ENCODE measurements at regions not wholly inside any gene's neighbourhood (a gene's known extent, or its start where the extent isn't known, plus 50 kb on each side); places are given as distances from the start of the nearest gene placed in this dataset.
"Not testable (repeated sequence)": the region's sequence is repeated elsewhere in the genome, so short reads cannot be mapped to it uniquely, and the experiment has no call there.

DNA sequence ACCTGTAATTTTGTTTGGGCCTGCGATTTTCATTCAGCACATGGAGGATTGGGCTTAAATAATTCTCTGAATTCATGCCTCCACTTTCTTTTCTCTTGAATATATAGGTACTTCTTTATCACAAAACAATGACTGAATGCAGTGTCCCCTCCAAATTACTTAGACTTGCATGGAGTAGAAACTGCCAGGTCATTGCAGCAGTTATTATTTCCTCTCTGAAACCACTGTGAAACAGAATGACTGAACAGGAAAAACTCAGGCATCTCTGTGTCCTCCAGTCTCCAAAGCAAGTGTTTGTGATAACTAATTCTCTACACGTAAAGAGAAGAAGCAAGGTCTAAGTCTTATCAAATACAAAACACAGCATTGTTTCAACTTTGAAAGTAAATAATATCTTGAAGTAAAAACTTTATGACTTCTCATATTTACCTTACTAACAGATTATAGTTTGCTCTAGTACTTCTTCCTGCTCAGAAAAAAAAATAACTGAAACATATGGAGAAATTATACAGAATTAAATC is 144.5 kb upstream of the DIAPH2 start:
- WGBS (ENCODE audit: extremely low coverage, insufficient coverage, low lambda C conversion rate), result no CpG with 5 or more reads among the region's 2 CpGs
- H3K9ac ChIP-seq (ENCODE audit: low read length), result no peak overlapping the region
- no peak overlapping the region for H3K4ac ChIP-seq (ENCODE audit: low read depth, low read length)
- no peak overlapping the region for H3K56ac ChIP-seq (ENCODE audit: low read length)
- H3K27me3 ChIP-seq (ENCODE audit: insufficient read depth, low read length, poor library complexity), result no peaks in the 10 kb centered on the region
- no peak overlapping the region for H3K23ac ChIP-seq (ENCODE audit: low read length)
- H3K79me2 ChIP-seq (ENCODE audit: control insufficient read depth, insufficient read depth, low read length), result no peaks in the 10 kb centered on the region
- no peak overlapping the region for H3K27ac ChIP-seq (ENCODE audit: low read depth, low read length)
- no peak overlapping the region for H4K5ac ChIP-seq (ENCODE audit: low read length)
- H2BK15ac ChIP-seq (replicated peaks; ENCODE audit: low read depth), result no peak overlapping the region
- H2BK5ac ChIP-seq (ENCODE audit: low read length), result no peak overlapping the region
- no peak overlapping the region for H4K8ac ChIP-seq (ENCODE audit: low read depth, low read length)
- no peak overlapping the region for H2BK120ac ChIP-seq (ENCODE audit: low read depth, low read length)
- H3K4me2 ChIP-seq (ENCODE audit: low read length), result no peak overlapping the region
- no peak overlapping the region for H3K4me3 ChIP-seq (ENCODE audit: low read length)
- no peaks in the 10 kb centered on the region for H3K79me1 ChIP-seq (ENCODE audit: low read length)
- H2AK5ac ChIP-seq (ENCODE audit: low read length), result no peak overlapping the region
- H3K18ac ChIP-seq (ENCODE audit: low read length), result no peak overlapping the region
- DNase-seq, result no peak
- no peaks in the 10 kb centered on the region for H3K36me3 ChIP-seq (ENCODE audit: control insufficient read depth, insufficient read depth, low read length)
- peaks cover 2% of the 10 kb centered on the region for H3K4me1 ChIP-seq (ENCODE audit: control insufficient read depth, low read depth, low read length)

DNA sequence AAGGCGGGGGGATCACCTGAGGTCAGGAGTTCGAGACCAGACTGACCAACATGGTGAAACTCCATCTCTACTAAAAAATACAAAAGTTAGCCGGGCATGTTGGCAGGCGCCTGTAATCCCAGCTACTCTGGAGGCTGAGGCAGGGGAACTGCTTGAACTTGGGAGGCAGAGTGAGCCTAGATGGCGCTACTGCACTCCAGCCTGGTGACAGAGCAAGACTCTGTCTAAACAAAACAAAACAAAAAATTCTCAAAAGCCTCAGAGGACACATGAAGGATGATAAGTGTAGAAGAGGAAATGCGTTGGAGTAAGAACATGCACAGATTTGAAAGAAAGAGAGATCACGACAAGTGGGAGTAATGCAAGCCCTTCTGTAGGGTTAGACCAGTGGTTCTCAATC is 138.4 kb upstream of the DIAPH2 start:
- H4K8ac ChIP-seq (ENCODE audit: low read depth, low read length); H3K36me3 ChIP-seq (ENCODE audit: control insufficient read depth, insufficient read depth, low read length); H2BK5ac ChIP-seq (ENCODE audit: low read length); H3K79me2 ChIP-seq (ENCODE audit: control insufficient read depth, insufficient read depth, low read length); H3K27ac ChIP-seq (ENCODE audit: low read depth, low read length); H3K9ac ChIP-seq (ENCODE audit: low read length); H3K27me3 ChIP-seq (ENCODE audit: insufficient read depth, low read length, poor library complexity); H3K4me1 ChIP-seq (ENCODE audit: control insufficient read depth, low read depth, low read length); H2BK15ac ChIP-seq (replicated peaks; ENCODE audit: low read depth); H3K23ac ChIP-seq (ENCODE audit: low read length); H4K5ac ChIP-seq (ENCODE audit: low read length); H3K4me3 ChIP-seq (ENCODE audit: low read length); H3K18ac ChIP-seq (ENCODE audit: low read length); H3K4ac ChIP-seq (ENCODE audit: low read depth, low read length); H2AK5ac ChIP-seq (ENCODE audit: low read length); H3K79me1 ChIP-seq (ENCODE audit: low read length); H2BK120ac ChIP-seq (ENCODE audit: low read depth, low read length); H3K4me2 ChIP-seq (ENCODE audit: low read length): not testable (repeated sequence)
- DNase-seq, result peak; percentile 32
- WGBS (ENCODE audit: extremely low coverage, insufficient coverage, low lambda C conversion rate), result no CpG with 5 or more reads among the region's 7 CpGs
- peak overlapping the region; percentile 64 for H3K56ac ChIP-seq (ENCODE audit: low read length)

DNA sequence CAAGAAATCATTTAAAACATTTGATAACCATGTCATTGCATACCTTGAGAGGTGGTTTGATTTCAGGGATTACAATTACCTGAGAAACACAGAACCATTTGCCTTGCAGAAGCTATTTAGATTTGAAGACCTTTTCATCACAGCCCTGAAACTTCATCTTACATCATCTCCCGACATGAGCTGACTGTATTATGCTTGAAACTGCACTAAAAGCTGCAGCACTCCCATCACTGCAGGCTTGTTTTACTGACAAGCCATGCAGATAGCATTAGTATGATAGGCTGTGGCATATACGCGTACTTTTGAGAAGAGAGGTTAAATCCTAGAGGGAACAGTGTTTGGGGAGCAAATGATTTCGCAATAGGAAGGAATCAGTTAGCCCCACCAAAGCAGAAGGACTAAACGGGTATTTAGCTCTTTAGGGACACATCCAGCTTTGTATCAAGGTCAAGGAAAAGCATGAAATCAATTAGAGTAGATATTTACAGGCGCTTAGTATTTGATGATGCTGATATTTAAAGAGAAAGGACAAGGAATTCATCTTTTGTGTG is 133.2 kb upstream of the DIAPH2 start:
- Histone ChIP-seq H3K4me1 (ENCODE audit: control insufficient read depth, low read depth, low read length) (no peaks in the 10 kb centered on the region), H3K27me3 (ENCODE audit: insufficient read depth, low read length, poor library complexity) (no peaks in the 10 kb centered on the region), H3K4ac (ENCODE audit: low read depth, low read length) (no peak overlapping the region), H3K18ac (ENCODE audit: low read length) (no peak overlapping the region), H2BK15ac (replicated peaks; ENCODE audit: low read depth) (no peak overlapping the region), H2BK120ac (ENCODE audit: low read depth, low read length) (no peak overlapping the region), H4K8ac (ENCODE audit: low read depth, low read length) (no peak overlapping the region), H2BK5ac (ENCODE audit: low read length) (no peak overlapping the region), H3K9ac (ENCODE audit: low read length) (no peak overlapping the region), H3K4me3 (ENCODE audit: low read length) (no peak overlapping the region), H4K5ac (ENCODE audit: low read length) (no peak overlapping the region), H3K23ac (ENCODE audit: low read length) (no peak overlapping the region), H2AK5ac (ENCODE audit: low read length) (no peak overlapping the region), H3K79me2 (ENCODE audit: control insufficient read depth, insufficient read depth, low read length) (no peaks in the 10 kb centered on the region), H3K79me1 (ENCODE audit: low read length) (no peaks in the 10 kb centered on the region), H3K4me2 (ENCODE audit: low read length) (no peak overlapping the region), H3K56ac (ENCODE audit: low read length) (no peak overlapping the region), H3K36me3 (ENCODE audit: control insufficient read depth, insufficient read depth, low read length) (no peaks in the 10 kb centered on the region), H3K27ac (ENCODE audit: low read depth, low read length) (no peak overlapping the region)
- WGBS (ENCODE audit: extremely low coverage, insufficient coverage, low lambda C conversion rate), result no CpG with 5 or more reads among the region's 6 CpGs
- DNase-seq, result no peak

DNA sequence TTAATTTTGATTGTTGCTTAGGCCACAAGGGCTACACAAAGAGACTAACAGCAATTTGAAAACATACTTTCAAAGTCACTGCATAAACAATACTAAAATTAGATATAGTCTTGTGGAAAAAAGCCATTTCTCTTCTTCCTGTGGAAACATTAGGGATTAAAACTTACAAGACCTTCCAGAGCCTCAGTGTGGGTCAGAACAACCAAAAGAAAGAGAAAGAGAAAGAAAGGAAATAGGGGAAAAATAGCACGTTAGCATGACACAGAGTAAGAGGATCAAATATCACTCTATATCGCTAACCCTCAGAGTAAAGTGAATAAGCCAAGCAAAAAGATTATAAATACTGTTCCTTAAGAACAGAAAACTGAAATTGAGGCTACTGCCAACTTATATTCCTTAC is 127.8 kb upstream of the DIAPH2 start:
- H2BK5ac ChIP-seq (ENCODE audit: low read length), result no peak overlapping the region
- H3K56ac ChIP-seq (ENCODE audit: low read length), result no peak overlapping the region
- H4K8ac ChIP-seq (ENCODE audit: low read depth, low read length), result no peak overlapping the region
- H3K4me1 ChIP-seq (ENCODE audit: control insufficient read depth, low read depth, low read length), result no peaks in the 10 kb centered on the region
- no peak overlapping the region for H3K4ac ChIP-seq (ENCODE audit: low read depth, low read length)
- WGBS (ENCODE audit: extremely low coverage, insufficient coverage, low lambda C conversion rate), result no CpG with 5 or more reads among the region's 2 CpGs
- H3K27ac ChIP-seq (ENCODE audit: low read depth, low read length), result no peak overlapping the region
- no peaks in the 10 kb centered on the region for H3K79me2 ChIP-seq (ENCODE audit: control insufficient read depth, insufficient read depth, low read length)
- H3K9ac ChIP-seq (ENCODE audit: low read length), result no peak overlapping the region
- H3K79me1 ChIP-seq (ENCODE audit: low read length), result no peaks in the 10 kb centered on the region
- H3K4me2 ChIP-seq (ENCODE audit: low read length), result no peak overlapping the region
- no peak overlapping the region for H2AK5ac ChIP-seq (ENCODE audit: low read length)
- no peak for DNase-seq
- H3K36me3 ChIP-seq (ENCODE audit: control insufficient read depth, insufficient read depth, low read length), result no peaks in the 10 kb centered on the region
- no peak overlapping the region for H3K4me3 ChIP-seq (ENCODE audit: low read length)
- no peaks in the 10 kb centered on the region for H3K27me3 ChIP-seq (ENCODE audit: insufficient read depth, low read length, poor library complexity)
- H4K5ac ChIP-seq (ENCODE audit: low read length), result no peak overlapping the region
- no peak overlapping the region for H2BK120ac ChIP-seq (ENCODE audit: low read depth, low read length)
- H3K18ac ChIP-seq (ENCODE audit: low read length), result no peak overlapping the region
- H2BK15ac ChIP-seq (replicated peaks; ENCODE audit: low read depth), result no peak overlapping the region
- no peak overlapping the region for H3K23ac ChIP-seq (ENCODE audit: low read length)

DNA sequence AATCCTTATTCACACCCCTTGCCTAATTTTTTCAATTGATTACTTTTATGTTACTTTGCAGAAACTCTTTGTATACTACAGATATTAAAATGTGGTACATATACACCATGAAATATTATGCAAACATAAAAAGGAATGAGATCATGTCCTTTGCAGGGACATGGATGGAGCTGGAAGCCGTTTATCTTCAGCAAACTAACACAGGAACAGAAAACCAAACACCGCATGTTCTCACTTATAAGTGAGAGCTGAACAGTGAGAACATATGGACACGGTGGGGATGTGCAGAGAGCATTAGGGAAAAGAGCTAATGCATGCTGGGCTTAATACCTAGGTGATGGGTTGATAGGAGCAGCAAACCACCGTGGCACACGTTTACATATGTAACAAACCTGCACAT is 123.5 kb upstream of the DIAPH2 start:
- not testable (repeated sequence) for H3K79me2 ChIP-seq (ENCODE audit: control insufficient read depth, insufficient read depth, low read length); H3K4me1 ChIP-seq (ENCODE audit: control insufficient read depth, low read depth, low read length); H3K4me2 ChIP-seq (ENCODE audit: low read length); H3K9ac ChIP-seq (ENCODE audit: low read length); H4K5ac ChIP-seq (ENCODE audit: low read length); H3K36me3 ChIP-seq (ENCODE audit: control insufficient read depth, insufficient read depth, low read length); H3K4ac ChIP-seq (ENCODE audit: low read depth, low read length); H3K18ac ChIP-seq (ENCODE audit: low read length); H3K27ac ChIP-seq (ENCODE audit: low read depth, low read length); H3K27me3 ChIP-seq (ENCODE audit: insufficient read depth, low read length, poor library complexity); H2AK5ac ChIP-seq (ENCODE audit: low read length); H2BK120ac ChIP-seq (ENCODE audit: low read depth, low read length); DNase-seq; H2BK15ac ChIP-seq (replicated peaks; ENCODE audit: low read depth); H3K79me1 ChIP-seq (ENCODE audit: low read length); H3K56ac ChIP-seq (ENCODE audit: low read length); H4K8ac ChIP-seq (ENCODE audit: low read depth, low read length); H3K23ac ChIP-seq (ENCODE audit: low read length); H2BK5ac ChIP-seq (ENCODE audit: low read length); H3K4me3 ChIP-seq (ENCODE audit: low read length)
- no CpG with 5 or more reads among the region's 5 CpGs for WGBS (ENCODE audit: extremely low coverage, insufficient coverage, low lambda C conversion rate)

DNA sequence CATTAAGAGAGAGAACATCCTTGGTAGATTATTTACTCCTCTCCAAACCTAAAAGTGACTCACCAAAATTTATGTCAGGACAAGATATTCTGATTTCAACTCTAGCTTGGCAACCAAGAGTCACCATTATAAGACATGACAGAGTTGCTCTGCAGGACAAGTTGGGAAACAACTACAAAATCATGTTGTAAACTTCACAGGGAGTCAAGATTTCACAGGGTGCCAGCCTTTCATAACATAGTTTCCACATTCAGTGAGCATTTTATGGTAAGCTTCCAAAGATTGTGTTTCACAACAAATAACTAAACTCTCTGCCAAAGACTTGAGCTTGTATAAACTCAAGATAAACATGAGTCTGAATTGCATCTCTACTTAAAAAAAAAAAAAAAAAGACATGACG is 121.0 kb upstream of the DIAPH2 start:
- H2BK15ac ChIP-seq (replicated peaks; ENCODE audit: low read depth), result no peak overlapping the region
- H3K9ac ChIP-seq (ENCODE audit: low read length), result no peak overlapping the region
- no peaks in the 10 kb centered on the region for H3K79me2 ChIP-seq (ENCODE audit: control insufficient read depth, insufficient read depth, low read length)
- H3K4me1 ChIP-seq (ENCODE audit: control insufficient read depth, low read depth, low read length), result no peaks in the 10 kb centered on the region
- no peak overlapping the region for H3K4me2 ChIP-seq (ENCODE audit: low read length)
- H2BK120ac ChIP-seq (ENCODE audit: low read depth, low read length), result no peak overlapping the region
- H3K56ac ChIP-seq (ENCODE audit: low read length), result no peak overlapping the region
- H3K27me3 ChIP-seq (ENCODE audit: insufficient read depth, low read length, poor library complexity), result no peaks in the 10 kb centered on the region
- no peak overlapping the region for H3K18ac ChIP-seq (ENCODE audit: low read length)
- no peak overlapping the region for H3K4ac ChIP-seq (ENCODE audit: low read depth, low read length)
- DNase-seq, result no peak
- H2AK5ac ChIP-seq (ENCODE audit: low read length), result no peak overlapping the region
- H4K5ac ChIP-seq (ENCODE audit: low read length), result no peak overlapping the region
- H3K23ac ChIP-seq (ENCODE audit: low read length), result no peak overlapping the region
- H4K8ac ChIP-seq (ENCODE audit: low read depth, low read length), result no peak overlapping the region
- no peaks in the 10 kb centered on the region for H3K79me1 ChIP-seq (ENCODE audit: low read length)
- no peak overlapping the region for H2BK5ac ChIP-seq (ENCODE audit: low read length)
- no peaks in the 10 kb centered on the region for H3K36me3 ChIP-seq (ENCODE audit: control insufficient read depth, insufficient read depth, low read length)
- no CpG with 5 or more reads among the region's 1 CpG for WGBS (ENCODE audit: extremely low coverage, insufficient coverage, low lambda C conversion rate)
- H3K4me3 ChIP-seq (ENCODE audit: low read length), result no peak overlapping the region
- H3K27ac ChIP-seq (ENCODE audit: low read depth, low read length), result no peak overlapping the region
